WTC11 (cell line): ENCODE measurements at regions not wholly inside any gene's neighbourhood (a gene's known extent, or its start where the extent isn't known, plus 50 kb on each side); places are given as distances from the start of the nearest gene placed in this dataset.

Experiments used
- ATAC-seq: fragments of 200-7000 bp; cut with Tn5 transposase; 2 replicates; pipeline ENCODE4 v1.10.0; 2021; ENCODE audit warnings: mild to moderate bottlenecking, moderate library complexity
- CTCF ChIA-PET: fragments of 300-600 bp; sonication (Branson Sonifier 250); formaldehyde crosslinking; loops from one replicate; lab custom pipeline; 2021; ENCODE audit warnings: antibody characterized with exemption; lab: Charles Lee
- POLR2A ChIA-PET: fragments of 350-600 bp; sonication (Branson Sonifier 250); formaldehyde crosslinking; loops from one replicate; lab custom pipeline; 2021; ENCODE audit warnings: antibody characterized with exemption; lab: Charles Lee
- DNase-seq: peaks from one replicate; pipeline ENCODE4 v3.0.0; 2021; ENCODE audit warnings: low spot score
- H3K27ac Mint-ChIP-seq: 2 replicates; pipeline ENCODE4 v1.8.0; 2021; ENCODE audit warnings: mixed read lengths
- H3K27me3 Mint-ChIP-seq: 2 replicates; pipeline ENCODE4 v1.8.0; 2021; ENCODE audit warnings: low read depth, mild to moderate bottlenecking, moderate library complexity, mixed read lengths
- H3K36me3 Mint-ChIP-seq: 2 replicates; pipeline ENCODE4 v1.8.0; 2021; ENCODE audit warnings: mixed read lengths
- H3K4me1 Mint-ChIP-seq: 2 replicates; pipeline ENCODE4 v1.8.0; 2022; ENCODE audit warnings: mixed read lengths
- H3K4me3 Mint-ChIP-seq: 2 replicates; pipeline ENCODE4 v1.8.0; 2021; ENCODE audit warnings: mild to moderate bottlenecking, moderate library complexity, mixed read lengths
- H3K9me3 Mint-ChIP-seq: 2 replicates; pipeline ENCODE4 v1.8.0; 2021; ENCODE audit warnings: mixed read lengths
- CBFB ChIP-seq: sonication (generic); formaldehyde crosslinking; IDR thresholded peaks from 2 replicates; pipeline ENCODE4 v1.8.1; 2022; ENCODE audit warnings: mild to moderate bottlenecking, low read depth, missing genetic modification reagents
- ESRRA ChIP-seq: sonication (generic); formaldehyde crosslinking; IDR thresholded peaks from 2 replicates; pipeline ENCODE4 v1.8.1; 2022; ENCODE audit warnings: mild to moderate bottlenecking, missing genetic modification reagents, borderline replicate concordance
- JUN ChIP-seq: sonication (generic); formaldehyde crosslinking; IDR thresholded peaks from 2 replicates; pipeline ENCODE4 v1.8.0; 2023; ENCODE audit warnings: mild to moderate bottlenecking, missing genetic modification reagents
- MYBL2 ChIP-seq: sonication (generic); formaldehyde crosslinking; IDR thresholded peaks from 2 replicates; pipeline ENCODE4 v1.8.1; 2023; ENCODE audit warnings: mild to moderate bottlenecking, moderate library complexity, missing genetic modification reagents
- NFE2L1 ChIP-seq: sonication (generic); formaldehyde crosslinking; IDR thresholded peaks from 2 replicates; pipeline ENCODE4 v1.8.1; 2023; ENCODE audit warnings: missing genetic modification reagents
- PREB ChIP-seq: sonication (generic); formaldehyde crosslinking; IDR thresholded peaks from 2 replicates; pipeline ENCODE4 v1.8.1; 2022; ENCODE audit warnings: mild to moderate bottlenecking, missing genetic modification reagents, moderate library complexity, borderline replicate concordance
- RORB ChIP-seq: fragments of 250-450 bp; sonication (Bioruptor Pico); IDR thresholded peaks from 2 replicates; pipeline ENCODE4 v1.9.0; 2021; ENCODE audit warnings: mild to moderate bottlenecking
- SMAD3 ChIP-seq: sonication (generic); formaldehyde crosslinking; IDR thresholded peaks from 2 replicates; pipeline ENCODE4 v1.8.0; 2022; ENCODE audit warnings: missing genetic modification reagents, mild to moderate bottlenecking, borderline replicate concordance
- STAT6 ChIP-seq: sonication (generic); formaldehyde crosslinking; conservative IDR thresholded peaks from 2 replicates; pipeline ENCODE4 v1.8.1; 2023; ENCODE audit warnings: mild to moderate bottlenecking, low read depth, missing genetic modification reagents, moderate library complexity
- USF2 ChIP-seq: sonication (generic); formaldehyde crosslinking; IDR thresholded peaks from 2 replicates; pipeline ENCODE4 v1.8.1; 2023; ENCODE audit warnings: mild to moderate bottlenecking, missing genetic modification reagents, moderate library complexity
- ZMAT4 ChIP-seq: fragments of 250-450 bp; sonication (Bioruptor Pico); IDR thresholded peaks from 2 replicates; pipeline ENCODE4 v1.9.0; 2021; ENCODE audit warnings: mild to moderate bottlenecking
- ZNF121 ChIP-seq: sonication (generic); formaldehyde crosslinking; IDR thresholded peaks from 2 replicates; pipeline ENCODE4 v1.8.0; 2023; ENCODE audit warnings: missing genetic modification reagents
- ZNF232 ChIP-seq: sonication (generic); formaldehyde crosslinking; IDR thresholded peaks from 2 replicates; pipeline ENCODE4 v1.8.0; 2022; ENCODE audit warnings: mild to moderate bottlenecking, missing genetic modification reagents
- ZNF423 ChIP-seq: fragments of 250-450 bp; sonication (Bioruptor Pico); IDR thresholded peaks from 2 replicates; pipeline ENCODE4 v2.1.2; 2022; ENCODE audit warnings: mild to moderate bottlenecking, moderate library complexity
- ZNF532 ChIP-seq: fragments of 250-450 bp; sonication (Bioruptor Pico); IDR thresholded peaks from 2 replicates; pipeline ENCODE4 v1.9.0; 2021; ENCODE audit warnings: mild to moderate bottlenecking, borderline replicate concordance
- ZNF671 ChIP-seq: fragments of 250-450 bp; sonication (Bioruptor Pico); IDR thresholded peaks from 2 replicates; pipeline ENCODE4 v1.8.0; 2021; ENCODE audit warnings: mild to moderate bottlenecking

GRCh38 chr22:47260551-47260950, 498.1 kb downstream of the TBC1D22A start:
- Mint-ChIP-seq H3K36me3 (peaks cover 16% of the 10 kb centered on the region), H3K4me1 (no peaks in the 10 kb centered on the region), H3K27ac (no peak overlapping the region), H3K27me3 (peaks cover 19% of the 10 kb centered on the region), H3K9me3 (peaks cover 56% of the 10 kb centered on the region), H3K4me3 (no peak overlapping the region)
- TF ChIP-seq ZNF121 (CRISPR knock-in tag) (no peak), ESRRA (no peak), ZNF232 (CRISPR knock-in tag) (no peak), CBFB (no peak), PREB (CRISPR knock-in tag) (no peak)
- POLR2A ChIA-PET, result no interaction called here
- DNase-seq, result no peak
- ATAC-seq, result no peak
- CTCF ChIA-PET, result no interaction called here

- no peak overlapping the region for H3K27ac Mint-ChIP-seq
- TF ChIP-seq USF2 (CRISPR knock-in tag), result no peak
- H3K4me3 Mint-ChIP-seq, result no peak overlapping the region
- peaks cover 19% of the 10 kb centered on the region for H3K27me3 Mint-ChIP-seq
- CTCF ChIA-PET, result no interaction called here
- no peaks in the 10 kb centered on the region for H3K4me1 Mint-ChIP-seq
- peaks cover 54% of the 10 kb centered on the region for H3K9me3 Mint-ChIP-seq
- POLR2A ChIA-PET, result no interaction called here
- H3K36me3 Mint-ChIP-seq, result peaks cover 14% of the 10 kb centered on the region
- DNase-seq (no peak), ATAC-seq (no peak)
Measured at GRCh38 chr22:47259990-47260389, 497.5 kb downstream of the TBC1D22A start.

GRCh38 chr22:47259049-47259448, 496.6 kb downstream of the TBC1D22A start:
- H3K4me1 Mint-ChIP-seq, result no peaks in the 10 kb centered on the region
- ChIA-PET CTCF (no interaction called here), POLR2A (no interaction called here)
- peaks cover 12% of the 10 kb centered on the region for H3K36me3 Mint-ChIP-seq
- H3K4me3 Mint-ChIP-seq, result no peak overlapping the region
- H3K9me3 Mint-ChIP-seq, result peaks cover 49% of the 10 kb centered on the region
- DNase-seq, result no peak
- H3K27me3 Mint-ChIP-seq, result peaks cover 19% of the 10 kb centered on the region
- TF ChIP-seq NFE2L1 (CRISPR knock-in tag) (0 out of 2 replicates have a peak, but pooled peaks have one; percentile 33), ZNF423 (CRISPR knock-in tag) (no peak)
- TF ChIP-seq, all 79 proteins: peak for 1
- H3K27ac Mint-ChIP-seq, result no peak overlapping the region
- ATAC-seq, result no peak

GRCh38 chr22:47257976-47258375, 495.5 kb downstream of the TBC1D22A start:
- no peak for DNase-seq
- H3K4me3 Mint-ChIP-seq, result no peak overlapping the region
- TF ChIP-seq JUN (CRISPR knock-in tag) (no peak), RORB (no peak), ZNF671 (CRISPR knock-in tag) (no peak), USF2 (CRISPR knock-in tag) (no peak), STAT6 (no peak), MYBL2 (CRISPR knock-in tag) (no peak), ZNF532 (CRISPR knock-in tag) (no peak), SMAD3 (CRISPR knock-in tag) (no peak), ZMAT4 (CRISPR knock-in tag) (no peak)
- no peak for ATAC-seq
- H3K27me3 Mint-ChIP-seq, result peaks cover 19% of the 10 kb centered on the region
- ChIA-PET CTCF (interaction anchor here (1.2 kb wide), 1 partner anchor 50 kb away, joined by 3 read pairs; no protein-coding TSS in a partner anchor), POLR2A (no interaction called here)
- peaks cover 19% of the 10 kb centered on the region for H3K36me3 Mint-ChIP-seq
- no peaks in the 10 kb centered on the region for H3K4me1 Mint-ChIP-seq
- peaks cover 51% of the 10 kb centered on the region for H3K9me3 Mint-ChIP-seq
- H3K27ac Mint-ChIP-seq, result no peak overlapping the region
